22Rv1 (cell line): ENCODE measurements at regions not wholly inside any gene's neighbourhood (a gene's known extent, or its start where the extent isn't known, plus 50 kb on each side); places are given as distances from the start of the nearest gene placed in this dataset.

Experiments used
- H3K27ac ChIP-seq: fragments of 450-650 bp; 2 replicates; pipeline ENCODE4 v1.5.1; 2017
- CTCF ChIP-seq: fragments of 450-650 bp; IDR thresholded peaks from 2 replicates; pipeline ENCODE4 v1.5.1; 2017; ENCODE audit warnings: mild to moderate bottlenecking
- ZFX ChIP-seq: fragments of 450-650 bp; IDR thresholded peaks from 2 replicates; pipeline ENCODE4 v1.6.1; 2017; ENCODE audit warnings: antibody characterized with exemption, borderline replicate concordance

DNA sequence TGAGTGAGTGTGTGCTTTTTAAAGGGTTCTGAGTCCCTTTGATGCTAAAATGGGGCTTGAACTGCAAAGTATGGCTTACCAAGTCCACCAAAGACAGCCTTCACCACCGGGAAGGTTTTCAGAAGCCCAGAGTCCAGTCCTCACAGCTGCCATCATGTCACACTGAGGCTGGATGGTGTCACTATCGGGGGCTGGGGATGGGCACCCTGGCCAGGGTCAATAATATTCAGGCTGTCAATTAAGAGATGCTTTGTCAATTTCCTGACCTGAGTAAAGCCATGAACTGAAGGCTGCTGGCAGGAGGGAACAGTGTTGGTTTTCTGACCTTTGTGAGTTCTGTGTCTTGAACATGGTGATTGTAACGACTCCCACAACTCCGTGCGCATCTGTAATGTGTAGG lies 373.0 kb upstream of the B3GAT1 start:
- TF ChIP-seq ZFX, result no peak
- no peak for TF ChIP-seq CTCF
- no peak overlapping the region for H3K27ac ChIP-seq

GRCh38 chr11:134784568-134784967 lies 372.5 kb upstream of the B3GAT1 start:
- TF ChIP-seq CTCF (no peak), ZFX (no peak)
- no peak overlapping the region for H3K27ac ChIP-seq

DNA sequence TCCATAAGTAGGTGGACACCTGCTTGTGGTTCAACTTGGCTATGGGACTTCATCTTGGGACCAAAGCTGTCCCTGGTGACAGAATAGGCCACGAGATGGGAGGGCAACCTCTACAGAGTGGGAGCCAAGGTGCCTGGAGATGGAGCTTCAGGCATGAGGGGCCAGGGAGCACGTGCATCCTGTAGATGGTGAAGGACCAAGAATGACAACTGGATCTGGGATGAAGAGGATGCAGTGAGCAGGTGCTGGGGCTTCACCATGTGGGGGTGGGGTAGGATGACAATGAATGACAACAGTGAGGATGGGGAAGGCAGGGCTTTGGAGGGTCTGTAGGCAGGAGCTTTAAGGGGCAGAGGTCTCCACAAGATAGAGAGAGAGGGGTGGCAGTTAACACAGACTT lies 372.0 kb upstream of the B3GAT1 start:
- H3K27ac ChIP-seq, result no peak overlapping the region
- no peak for TF ChIP-seq CTCF
- TF ChIP-seq ZFX, result no peak

DNA sequence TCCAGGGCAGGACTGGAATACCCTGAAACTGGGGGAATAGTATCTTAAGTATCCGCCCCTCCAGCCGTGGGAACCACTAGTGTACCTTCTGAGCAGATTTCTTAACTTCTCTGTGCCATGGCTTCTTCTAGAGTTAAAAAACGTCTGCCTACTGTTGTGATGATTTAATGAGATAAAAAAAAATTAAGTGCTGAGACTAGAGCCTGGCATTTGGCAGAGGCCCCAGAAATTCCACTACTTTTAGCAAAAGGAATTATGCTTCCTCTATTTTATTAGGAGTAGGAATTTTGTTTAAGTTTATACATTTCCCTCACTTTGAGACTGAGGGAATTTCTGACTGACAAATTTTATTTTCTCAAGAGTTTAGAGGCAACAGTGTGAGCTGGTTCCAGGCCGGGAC lies 371.2 kb upstream of the B3GAT1 start:
- TF ChIP-seq ZFX (no peak), CTCF (no peak)
- H3K27ac ChIP-seq, result no peak overlapping the region

DNA sequence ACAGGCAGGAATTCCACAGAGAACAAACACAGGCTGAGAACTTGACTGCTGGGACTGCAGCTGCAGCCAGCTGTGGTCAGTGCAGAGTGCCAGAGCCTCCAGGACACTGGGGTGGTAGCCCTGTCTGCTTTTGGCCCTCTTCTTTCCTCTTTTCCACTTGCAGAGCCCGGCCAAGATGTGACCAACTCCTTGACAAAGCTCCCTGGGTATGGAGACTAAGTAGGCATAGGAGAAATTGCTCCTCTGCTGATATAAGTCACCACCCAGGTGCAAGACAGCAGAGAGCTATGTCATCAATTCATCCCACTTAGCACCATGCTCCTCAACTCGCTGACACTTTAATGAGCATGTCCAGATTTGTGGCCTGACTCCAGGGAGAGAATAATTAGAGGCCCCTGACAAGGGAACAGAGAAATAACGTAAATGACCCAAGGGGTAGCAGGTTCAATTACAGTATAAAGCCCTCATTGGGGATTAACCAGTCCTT lies 369.4 kb upstream of the B3GAT1 start:
- H3K27ac ChIP-seq, result no peak overlapping the region
- TF ChIP-seq ZFX (no peak), CTCF (no peak)

DNA sequence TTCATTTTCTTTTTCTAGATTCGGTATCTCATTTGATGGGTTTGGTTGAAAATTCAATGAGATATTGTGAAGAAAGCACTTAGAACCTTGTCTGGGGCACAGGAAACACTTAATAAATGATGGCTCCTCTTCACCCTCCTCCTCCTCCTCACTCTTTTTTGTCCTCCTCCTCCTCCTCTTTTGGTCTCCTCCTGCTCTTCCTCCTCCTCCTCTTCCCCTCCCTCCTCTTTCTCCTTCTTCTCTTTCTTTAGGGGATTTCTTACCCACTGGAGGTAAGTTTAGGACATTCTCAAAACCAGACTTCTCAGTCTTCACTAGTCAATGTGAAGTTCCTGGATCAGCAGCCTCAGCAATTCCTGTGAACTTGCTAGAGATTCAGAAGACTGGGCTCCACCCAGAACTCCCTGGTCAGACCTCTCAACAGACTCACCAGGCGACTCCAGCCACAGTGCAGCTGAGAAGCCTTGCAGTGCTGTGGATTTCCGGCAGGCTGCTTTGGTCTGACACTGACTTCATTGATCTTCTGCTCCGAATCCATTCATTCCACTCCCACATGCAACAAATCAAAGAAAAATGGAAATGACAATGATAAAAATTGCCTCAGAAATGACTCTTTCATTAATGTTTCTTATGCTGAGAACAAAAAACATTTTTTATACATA lies 368.6 kb upstream of the B3GAT1 start:
- TF ChIP-seq CTCF (no peak), ZFX (no peak)

GRCh38 chr11:134779179-134779578 lies 367.1 kb upstream of the B3GAT1 start:
- H3K27ac ChIP-seq, result no peak overlapping the region
- no peak for TF ChIP-seq CTCF

More for the DNA sequence above, 368.6 kb upstream of the B3GAT1 start:
- H3K27ac ChIP-seq, result no peak overlapping the region
